CD4-positive, alpha-beta T cell (primary cell): ENCODE measurements at regions not wholly inside any gene's neighbourhood (a gene's known extent, or its start where the extent isn't known, plus 50 kb on each side); places are given as distances from the start of the nearest gene placed in this dataset.

ENCODE experiments used
- ATAC-seq: fragments of 200-7000 bp; cut with Tn5 transposase; one replicate; pipeline ENCODE4 v1.10.0; 2022; ENCODE audit warnings: mild to moderate bottlenecking; ENCODE audit not compliant: poor library complexity
- CTCF ChIA-PET: fragments of 350-600 bp; sonication (Branson Sonifier 250); formaldehyde crosslinking; loops from one replicate; lab custom pipeline; 2021; ENCODE audit warnings: antibody characterized with exemption, inconsistent platforms; lab: Charles Lee
- POLR2A ChIA-PET: fragments of 350-600 bp; sonication (Branson Sonifier 250); formaldehyde crosslinking; loops from one replicate; lab custom pipeline; 2021; ENCODE audit warnings: antibody characterized with exemption, inconsistent platforms; lab: Charles Lee
- DNase-seq, 14 experiments: peaks; one replicate each; pipeline ENCODE4 v3.0.0-alpha.2; 2013 to 2020; ENCODE audit warnings: mixed read lengths in 2 of 14
- H3K27ac ChIP-seq, 2 donors: one replicate each; pipeline versions ENCODE4 v1.5.1 to v1.7.0; 2013; ENCODE audit warnings: low read length in 2 of 2, low read depth in 1 of 2, mild to moderate bottlenecking in 1 of 2
- H3K27me3 ChIP-seq, 2 experiments: 1 replicate in 1 of 2; 2 replicates in 1 of 2; pipeline versions ENCODE4 v1.6.1 to v1.7.0; 2013; ENCODE audit warnings: low read length in 2 of 2, control low read depth in 1 of 2, mild to moderate bottlenecking in 1 of 2, moderate library complexity in 1 of 2; ENCODE audit not compliant: insufficient read depth in 2 of 2, control insufficient read depth in 1 of 2
- H3K36me3 ChIP-seq: one replicate; pipeline ENCODE4 v1.6.1; 2013; ENCODE audit warnings: low read length, control low read depth; ENCODE audit not compliant: insufficient read depth
- H3K4me1 ChIP-seq: one replicate; pipeline ENCODE4 v1.6.1; 2013; ENCODE audit warnings: low read length, control low read depth; ENCODE audit not compliant: insufficient read depth
- H3K4me3 ChIP-seq: one replicate; pipeline ENCODE4 v1.5.1; 2013; ENCODE audit warnings: mild to moderate bottlenecking, low read length, moderate library complexity
- H3K9me3 ChIP-seq, 2 experiments: 1 replicate in 1 of 2; 2 replicates in 1 of 2; pipeline versions ENCODE4 v1.6.1 to v1.7.0; 2013; ENCODE audit warnings: low read length in 2 of 2, mild to moderate bottlenecking in 2 of 2, control low read depth in 1 of 2, moderate library complexity in 1 of 2; ENCODE audit not compliant: control insufficient read depth in 1 of 2, insufficient read depth in 1 of 2
- H3K27ac Mint-ChIP-seq: one replicate; pipeline ENCODE4 v1.8.0; 2020; ENCODE audit warnings: mixed read lengths
- H3K27me3 Mint-ChIP-seq: one replicate; pipeline ENCODE4 v1.8.0; 2021; ENCODE audit warnings: mixed read lengths
- H3K36me3 Mint-ChIP-seq: one replicate; pipeline ENCODE4 v1.8.0; 2021; ENCODE audit warnings: low read depth, mixed read lengths
- H3K4me1 Mint-ChIP-seq: one replicate; pipeline ENCODE4 v1.8.0; 2021; ENCODE audit warnings: low read depth, mixed read lengths
- H3K4me3 Mint-ChIP-seq: one replicate; pipeline ENCODE4 v1.8.0; 2020; ENCODE audit warnings: mild to moderate bottlenecking, mixed read lengths
- H3K9me3 Mint-ChIP-seq: one replicate; pipeline ENCODE4 v1.8.0; 2020; ENCODE audit warnings: mixed read lengths
- intact Hi-C, 2 experiments: fragments of 100-400 bp; cut with DNase I in 1 of 2; cut with micrococcal nuclease in 1 of 2; formaldehyde crosslinking; loops; one replicate each; pipeline versions ENCODE4 v1.15.1 to v1.9.0; 2023 to 2025; cut with DNase I, micrococcal nuclease
- TF ChIP-seq, protein P1 (sequence below): fragments of 200-600 bp; IDR thresholded peaks from one replicate; pipeline ENCODE4 v1.8.0; 2022; ENCODE audit warnings: antibody characterized with exemption, mild to moderate bottlenecking

DNA sequence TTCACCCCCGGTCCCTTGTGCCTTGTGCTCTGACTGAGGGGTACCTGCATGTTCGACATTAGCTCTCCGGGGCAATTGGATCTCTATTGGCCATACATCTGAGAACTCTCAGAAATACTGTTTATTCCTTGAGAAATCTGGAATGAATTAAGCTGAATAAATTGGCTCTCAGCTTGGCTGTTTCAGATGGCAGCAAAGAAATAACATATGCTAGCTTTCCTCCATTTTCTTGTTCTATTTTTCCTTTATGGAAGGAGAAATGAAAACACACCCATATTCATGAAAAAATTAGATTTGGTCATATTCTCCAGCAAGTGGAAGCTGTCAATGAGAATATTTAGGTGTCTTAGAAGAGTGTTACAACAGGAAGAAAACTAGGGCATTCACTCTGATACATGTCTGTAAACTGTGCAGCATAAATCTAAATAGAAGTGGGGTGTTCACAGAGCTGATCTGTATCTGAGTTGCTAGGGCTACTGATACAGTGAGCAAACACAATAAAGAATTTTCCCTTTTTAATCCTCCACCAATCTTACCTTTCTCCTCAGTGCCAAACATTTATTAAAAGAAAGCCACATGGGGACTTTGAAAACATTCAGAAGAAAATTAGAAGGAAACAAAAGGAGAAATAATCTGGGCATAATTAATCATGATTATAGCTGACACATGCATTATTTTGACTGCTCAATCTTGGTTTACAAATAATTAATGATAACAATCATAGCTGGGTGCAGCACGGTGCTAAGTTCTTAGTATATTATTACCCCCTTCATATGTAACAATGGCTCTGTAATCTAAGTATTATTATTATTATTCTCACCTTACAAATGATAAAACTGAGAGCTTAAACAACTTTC, 671.9 kb upstream of the USP24 start:
- DNase-seq (no peak), ATAC-seq (no peak)
- Histone ChIP-seq H3K27me3 (no peaks in the 10 kb centered on the region), H3K36me3 (no peaks in the 10 kb centered on the region), H3K9me3 (no peaks in the 10 kb centered on the region), H3K4me1 (no peaks in the 10 kb centered on the region), H3K4me3 (no peak overlapping the region), H3K27ac (no peak overlapping the region)
- peaks cover 5% of the 10 kb centered on the region for H3K27me3 Mint-ChIP-seq
- CTCF ChIA-PET = no interaction called here
- TF ChIP-seq, protein P1, sequence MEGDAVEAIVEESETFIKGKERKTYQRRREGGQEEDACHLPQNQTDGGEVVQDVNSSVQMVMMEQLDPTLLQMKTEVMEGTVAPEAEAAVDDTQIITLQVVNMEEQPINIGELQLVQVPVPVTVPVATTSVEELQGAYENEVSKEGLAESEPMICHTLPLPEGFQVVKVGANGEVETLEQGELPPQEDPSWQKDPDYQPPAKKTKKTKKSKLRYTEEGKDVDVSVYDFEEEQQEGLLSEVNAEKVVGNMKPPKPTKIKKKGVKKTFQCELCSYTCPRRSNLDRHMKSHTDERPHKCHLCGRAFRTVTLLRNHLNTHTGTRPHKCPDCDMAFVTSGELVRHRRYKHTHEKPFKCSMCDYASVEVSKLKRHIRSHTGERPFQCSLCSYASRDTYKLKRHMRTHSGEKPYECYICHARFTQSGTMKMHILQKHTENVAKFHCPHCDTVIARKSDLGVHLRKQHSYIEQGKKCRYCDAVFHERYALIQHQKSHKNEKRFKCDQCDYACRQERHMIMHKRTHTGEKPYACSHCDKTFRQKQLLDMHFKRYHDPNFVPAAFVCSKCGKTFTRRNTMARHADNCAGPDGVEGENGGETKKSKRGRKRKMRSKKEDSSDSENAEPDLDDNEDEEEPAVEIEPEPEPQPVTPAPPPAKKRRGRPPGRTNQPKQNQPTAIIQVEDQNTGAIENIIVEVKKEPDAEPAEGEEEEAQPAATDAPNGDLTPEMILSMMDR = no peak
- POLR2A ChIA-PET = no interaction called here
- no peak overlapping the region for H3K27ac Mint-ChIP-seq
- no peaks in the 10 kb centered on the region for H3K36me3 Mint-ChIP-seq
- no peak overlapping the region for H3K4me3 Mint-ChIP-seq
- intact Hi-C loops = no loop called here
- H3K9me3 Mint-ChIP-seq = peaks cover 2% of the 10 kb centered on the region
- no peaks in the 10 kb centered on the region for H3K4me1 Mint-ChIP-seq

DNA sequence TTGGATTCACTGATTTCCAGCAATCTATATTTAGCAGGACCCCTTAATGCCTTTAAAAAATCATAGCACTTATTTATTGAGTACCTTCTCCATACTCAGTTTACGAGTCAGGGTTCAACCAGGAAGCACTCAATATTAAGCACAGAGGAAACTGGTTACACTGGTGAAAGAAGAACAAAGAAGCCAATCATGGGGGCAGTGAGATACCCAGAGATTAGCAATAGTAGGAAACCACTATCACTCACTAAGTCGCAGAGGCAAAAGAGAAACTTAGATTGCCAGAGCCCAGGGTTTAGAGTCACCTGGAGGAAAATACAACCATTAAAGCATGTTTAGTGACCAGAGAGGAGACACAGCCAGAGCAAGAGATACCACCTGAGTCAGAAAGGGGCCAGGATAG, 670.5 kb upstream of the USP24 start:
- ATAC-seq (no peak), DNase-seq (no peak)
- Histone ChIP-seq H3K27me3 (no peaks in the 10 kb centered on the region), H3K9me3 (no peaks in the 10 kb centered on the region), H3K4me1 (no peaks in the 10 kb centered on the region), H3K36me3 (no peaks in the 10 kb centered on the region), H3K4me3 (no peak overlapping the region), H3K27ac (no peak overlapping the region)
- no peaks in the 10 kb centered on the region for H3K4me1 Mint-ChIP-seq
- POLR2A ChIA-PET = no interaction called here
- intact Hi-C loops = no loop called here
- no peaks in the 10 kb centered on the region for H3K36me3 Mint-ChIP-seq
- CTCF ChIA-PET = no interaction called here
- H3K9me3 Mint-ChIP-seq = peaks cover 2% of the 10 kb centered on the region
- no peak overlapping the region for H3K4me3 Mint-ChIP-seq
- TF ChIP-seq, protein P1 = no peak
- no peak overlapping the region for H3K27ac Mint-ChIP-seq
- peaks cover 5% of the 10 kb centered on the region for H3K27me3 Mint-ChIP-seq

DNA sequence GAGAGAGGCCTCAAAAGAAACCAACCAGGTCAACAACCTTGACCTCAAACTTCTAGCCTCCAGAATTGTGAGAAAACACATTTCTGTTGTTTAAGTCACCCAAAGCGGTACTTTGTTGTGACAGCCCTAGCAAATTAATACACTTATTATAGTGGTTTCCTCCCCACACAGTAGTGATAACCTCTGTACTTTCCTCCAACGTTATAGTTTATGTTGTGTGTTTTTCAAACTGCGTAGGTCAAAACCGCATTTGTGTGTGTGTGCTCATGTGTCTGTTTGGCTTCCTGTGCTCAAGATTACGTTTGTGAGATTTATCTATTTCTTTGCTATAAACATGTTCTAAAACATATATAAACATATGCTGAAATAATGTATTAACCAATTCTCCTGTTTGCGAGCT, 667.8 kb upstream of the USP24 start:
- Histone ChIP-seq H3K27me3 (no peaks in the 10 kb centered on the region), H3K27ac (no peak overlapping the region), H3K4me1 (no peaks in the 10 kb centered on the region), H3K9me3 (peaks cover 0 to 4% of the 10 kb centered on the region in 2 experiments), H3K4me3 (no peak overlapping the region), H3K36me3 (no peaks in the 10 kb centered on the region)
- POLR2A ChIA-PET = no interaction called here
- no peak for ATAC-seq
- H3K4me3 Mint-ChIP-seq = no peak overlapping the region
- H3K9me3 Mint-ChIP-seq = no peaks in the 10 kb centered on the region
- peaks cover 5% of the 10 kb centered on the region for H3K27me3 Mint-ChIP-seq
- TF ChIP-seq, protein P1 = no peak
- no peaks in the 10 kb centered on the region for H3K4me1 Mint-ChIP-seq
- no peak for DNase-seq
- no peaks in the 10 kb centered on the region for H3K36me3 Mint-ChIP-seq
- intact Hi-C loops = no loop called here
- H3K27ac Mint-ChIP-seq = no peak overlapping the region
- CTCF ChIA-PET = no interaction called here
